ENCODE measurements at regions not wholly inside any gene's neighbourhood (a gene's known extent, or its start where the extent isn't known, plus 50 kb on each side); places are given as distances from the start of the nearest gene placed in this dataset.

DNA sequence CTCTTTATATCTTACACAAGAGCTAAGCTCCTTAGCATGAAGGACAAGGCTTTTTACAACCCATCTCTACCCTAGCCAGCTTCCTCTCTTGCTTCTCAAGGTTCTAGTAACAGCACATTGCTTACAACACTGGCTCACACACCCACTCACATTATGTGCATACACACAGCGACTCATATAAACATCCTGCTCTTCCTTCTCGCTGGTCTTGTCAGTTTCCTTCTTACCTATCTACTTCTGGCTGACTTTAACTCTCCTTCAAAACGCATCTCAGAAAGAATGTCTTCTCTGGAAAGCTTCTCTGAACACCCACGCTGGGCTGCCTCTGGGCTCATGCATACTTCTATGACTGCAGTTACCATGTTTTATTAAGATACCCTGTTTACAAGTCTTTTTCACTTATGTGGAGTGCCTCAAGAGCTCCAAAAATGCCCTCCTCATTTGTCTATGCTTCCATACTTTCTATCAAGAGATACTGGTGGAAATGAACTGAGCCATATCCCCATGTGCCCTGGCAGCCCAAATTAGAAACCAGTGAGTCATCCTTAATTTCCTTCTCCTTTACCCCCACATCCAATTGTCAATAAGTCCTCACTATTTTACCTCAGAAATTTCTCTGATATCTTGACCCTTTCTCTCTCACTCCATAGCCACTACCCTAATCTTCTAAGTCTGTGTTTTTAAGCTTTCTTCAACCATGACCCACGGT, 126.9 kb upstream of the KRAS start:
- TF ChIP-seq BHLHE40 (IDR thresholded peaks at IDR 0.05; ENCODE audit: borderline replicate concordance): no peak
- no peak for TF ChIP-seq SUZ12 (IDR thresholded peaks at IDR 0.05)
- no peak for TF ChIP-seq ZNF384 (IDR thresholded peaks at IDR 0.05)
- no peak for TF ChIP-seq ARNT (IDR thresholded peaks at IDR 0.05)
- no peak for TF ChIP-seq SP1 (IDR thresholded peaks at IDR 0.05)
- no peak for TF ChIP-seq FOXK2 (IDR thresholded peaks at IDR 0.05)
- TF ChIP-seq FOXA1 (IDR thresholded peaks at IDR 0.05): no peak
- no peak for TF ChIP-seq FOXM1 (IDR thresholded peaks at IDR 0.05; ENCODE audit: borderline replicate concordance)
- no peak for TF ChIP-seq LEF1 (IDR thresholded peaks at IDR 0.05; ENCODE audit: borderline replicate concordance)
- TF ChIP-seq ELF4 (IDR thresholded peaks at IDR 0.05): no peak
